ENCODE measurements at regions not wholly inside any gene's neighbourhood (a gene's known extent, or its start where the extent isn't known, plus 50 kb on each side); places are given as distances from the start of the nearest gene placed in this dataset.

GRCh38 chr1:88191917-88192316, 492.2 kb upstream of the PKN2 start:
- no peak for TF ChIP-seq CTCF (IDR thresholded peaks at IDR 0.05)
- TF ChIP-seq POLR2A (IDR thresholded peaks at IDR 0.05) = no peak
